Esophagus (tissue), 2 donors: ENCODE measurements at regions not wholly inside any gene's neighbourhood (a gene's known extent, or its start where the extent isn't known, plus 50 kb on each side); places are given as distances from the start of the nearest gene placed in this dataset.

Source experiments
- H3K27ac ChIP-seq, 2 donors: one replicate each; pipeline ENCODE4 v1.5.1; 2013; ENCODE audit warnings: low read depth in 2 of 2, mild to moderate bottlenecking in 2 of 2, inconsistent platforms in 1 of 2, low read length in 1 of 2, moderate library complexity in 1 of 2
- H3K27me3 ChIP-seq, 2 donors: one replicate each; pipeline ENCODE4 v1.6.1; 2013; ENCODE audit warnings: low read length in 2 of 2, control low read depth in 1 of 2, mild to moderate bottlenecking in 1 of 2; ENCODE audit not compliant: insufficient read depth in 2 of 2, control insufficient read depth in 1 of 2
- H3K36me3 ChIP-seq, 2 donors: one replicate each; pipeline ENCODE4 v1.6.1; 2013; ENCODE audit warnings: low read length in 1 of 2; ENCODE audit not compliant: control insufficient read depth in 2 of 2, insufficient read depth in 2 of 2
- H3K4me1 ChIP-seq, 2 donors: one replicate each; pipeline ENCODE4 v1.6.1; 2013; ENCODE audit warnings: low read length in 1 of 2; ENCODE audit not compliant: control insufficient read depth in 2 of 2, insufficient read depth in 2 of 2
- H3K4me3 ChIP-seq, 2 donors: one replicate each; pipeline ENCODE4 v1.5.1; 2013; ENCODE audit warnings: low read length in 2 of 2, mild to moderate bottlenecking in 2 of 2, low read depth in 1 of 2, moderate library complexity in 1 of 2
- H3K9me3 ChIP-seq, 2 donors: one replicate each; pipeline ENCODE4 v1.6.1; 2013; ENCODE audit warnings: mild to moderate bottlenecking in 2 of 2, low read depth in 1 of 2, low read length in 1 of 2, moderate library complexity in 1 of 2; ENCODE audit not compliant: control insufficient read depth in 2 of 2, insufficient read depth in 1 of 2
- WGBS, 2 donors: extraction: QIAGEN DNeasy Blood & Tissue Kit; methylation state at CpG; one replicate each; pipeline ENCODE4 v1.1.7; 2013; 5-methylcytosine and 5-hydroxymethylcytosine counted together
- donor health status: healthy with polysubstance abuse.
- donor health status: Bipolar disorder and iron deficiency.

DNA sequence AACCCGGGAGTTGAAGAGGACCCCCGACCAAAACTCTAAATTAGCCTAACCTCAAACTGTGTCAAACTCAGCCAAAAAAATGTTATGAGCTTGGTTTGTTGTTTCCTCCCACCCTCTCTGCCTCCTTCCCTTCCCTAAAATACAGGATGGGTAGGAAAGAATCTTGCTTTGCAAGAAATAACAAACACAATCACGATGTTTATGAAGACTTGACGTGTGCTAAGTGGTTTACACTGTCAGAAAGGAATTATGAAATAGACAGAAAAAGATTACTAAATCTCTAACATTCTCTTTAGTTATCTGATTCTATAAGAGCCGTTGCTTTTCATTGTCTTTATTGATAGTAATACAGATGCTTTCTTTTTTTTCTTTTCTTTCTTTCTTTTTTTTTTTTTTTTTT lies 285.1 kb downstream of the BMP7 start:
- 59 to 62% methylated on average over 5 of the region's 5 CpGs for WGBS, 2 donors
- H3K27me3 ChIP-seq = no peaks in the 10 kb centered on the region
- no peaks in the 10 kb centered on the region for H3K36me3 ChIP-seq
- H3K9me3 ChIP-seq = peaks cover 0 to 7% of the 10 kb centered on the region in 2 donors
- no peaks in the 10 kb centered on the region for H3K4me1 ChIP-seq
- no peak overlapping the region for H3K27ac ChIP-seq
- no peak overlapping the region for H3K4me3 ChIP-seq

DNA sequence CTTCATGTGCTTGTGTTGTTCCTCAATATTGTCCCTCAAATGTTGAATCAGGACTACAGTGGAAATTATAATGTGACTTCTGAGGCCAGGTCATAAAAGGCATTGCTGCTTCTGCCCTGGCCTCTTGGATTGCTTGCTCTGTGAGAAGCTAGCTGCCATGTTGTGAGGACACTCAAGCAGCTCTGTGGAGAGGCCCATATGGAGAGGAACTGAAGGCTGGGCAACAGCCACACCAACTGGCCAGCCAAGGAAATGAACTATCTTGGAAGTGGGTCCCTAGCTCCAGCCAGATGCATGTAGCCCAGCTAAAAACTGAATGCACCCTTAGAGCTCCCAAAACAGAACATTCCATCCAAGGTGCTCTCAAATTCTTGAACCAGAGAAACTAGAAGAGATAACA lies 282.6 kb downstream of the BMP7 start:
- no peaks in the 10 kb centered on the region for H3K36me3 ChIP-seq
- no peaks in the 10 kb centered on the region for H3K4me1 ChIP-seq
- no peaks in the 10 kb centered on the region for H3K27me3 ChIP-seq
- peaks cover 0 to 7% of the 10 kb centered on the region in 2 donors for H3K9me3 ChIP-seq
- no peak overlapping the region for H3K27ac ChIP-seq
- H3K4me3 ChIP-seq = no peak overlapping the region

GRCh38 chr20:56985066-56985685 lies 281.3 kb downstream of the BMP7 start:
- Histone ChIP-seq H3K27ac (no peak overlapping the region), H3K27me3 (no peaks in the 10 kb centered on the region), H3K9me3 (peaks cover 0 to 7% of the 10 kb centered on the region in 2 donors), H3K36me3 (no peaks in the 10 kb centered on the region), H3K4me1 (no peaks in the 10 kb centered on the region), H3K4me3 (no peak overlapping the region)
- 29 to 42% methylated on average over 2 of the region's 2 CpGs for WGBS, 2 donors

- no peaks in the 10 kb centered on the region for H3K4me1 ChIP-seq
- H3K27me3 ChIP-seq = no peaks in the 10 kb centered on the region
- H3K27ac ChIP-seq = no peak overlapping the region
- peaks cover 0 to 7% of the 10 kb centered on the region in 2 donors for H3K9me3 ChIP-seq
- H3K36me3 ChIP-seq = no peaks in the 10 kb centered on the region
- H3K4me3 ChIP-seq = no peak overlapping the region
- 97 to 100% methylated on average over 1 of the region's 1 CpG for WGBS, 2 donors
These were observed 280.0 kb downstream of the BMP7 start for GRCh38 chr20:56986476-56986875.

- 77 to 90% methylated on average over 12 of the region's 12 CpGs for WGBS, 2 donors
- H3K36me3 ChIP-seq = no peaks in the 10 kb centered on the region
- H3K4me1 ChIP-seq = no peaks in the 10 kb centered on the region
- no peak overlapping the region for H3K4me3 ChIP-seq
- no peaks in the 10 kb centered on the region for H3K27me3 ChIP-seq
- no peak overlapping the region for H3K27ac ChIP-seq
- H3K9me3 ChIP-seq = peaks cover 0 to 7% of the 10 kb centered on the region in 2 donors
These were observed 279.3 kb downstream of the BMP7 start for GRCh38 chr20:56986931-56987720.

- WGBS, 2 donors = 60 to 77% methylated on average over 16 of the region's 16 CpGs
- H3K4me3 ChIP-seq = no peak overlapping the region
- no peak overlapping the region for H3K27ac ChIP-seq
- no peaks in the 10 kb centered on the region for H3K27me3 ChIP-seq
- peaks cover 0 to 7% of the 10 kb centered on the region in 2 donors for H3K9me3 ChIP-seq
- H3K4me1 ChIP-seq = no peaks in the 10 kb centered on the region
- no peaks in the 10 kb centered on the region for H3K36me3 ChIP-seq
These were observed 278.5 kb downstream of the BMP7 start for GRCh38 chr20:56987986-56988385.

GRCh38 chr20:56988446-56988845 lies 278.0 kb downstream of the BMP7 start:
- no peaks in the 10 kb centered on the region for H3K27me3 ChIP-seq
- H3K36me3 ChIP-seq = no peaks in the 10 kb centered on the region
- 77 to 81% methylated on average over 8 of the region's 8 CpGs for WGBS, 2 donors
- no peak overlapping the region for H3K27ac ChIP-seq
- peaks cover 0 to 7% of the 10 kb centered on the region in 2 donors for H3K9me3 ChIP-seq
- no peak overlapping the region for H3K4me3 ChIP-seq
- H3K4me1 ChIP-seq = no peaks in the 10 kb centered on the region

DNA sequence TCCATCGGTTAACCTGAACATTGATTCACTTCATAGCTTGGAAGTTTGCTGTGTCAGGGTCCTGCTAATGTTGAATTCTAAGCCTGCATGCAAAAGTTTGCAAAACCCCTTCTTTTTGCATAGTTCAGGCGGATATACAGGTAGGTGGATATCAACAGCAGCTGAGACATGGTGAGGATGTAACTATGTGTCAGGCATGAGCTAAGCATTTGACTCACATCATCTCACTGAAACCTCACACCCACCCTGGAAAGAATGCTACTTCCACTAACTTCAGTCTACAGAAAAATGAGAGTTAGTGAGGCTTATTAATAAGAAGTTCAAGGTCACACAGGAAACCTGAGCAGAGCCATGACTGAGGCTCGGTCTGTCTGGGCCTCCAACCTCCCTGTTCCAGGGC lies 276.9 kb downstream of the BMP7 start:
- Histone ChIP-seq H3K27ac (no peak overlapping the region), H3K36me3 (no peaks in the 10 kb centered on the region)
- WGBS, 2 donors = 88 to 89% methylated on average over 3 of the region's 3 CpGs

DNA sequence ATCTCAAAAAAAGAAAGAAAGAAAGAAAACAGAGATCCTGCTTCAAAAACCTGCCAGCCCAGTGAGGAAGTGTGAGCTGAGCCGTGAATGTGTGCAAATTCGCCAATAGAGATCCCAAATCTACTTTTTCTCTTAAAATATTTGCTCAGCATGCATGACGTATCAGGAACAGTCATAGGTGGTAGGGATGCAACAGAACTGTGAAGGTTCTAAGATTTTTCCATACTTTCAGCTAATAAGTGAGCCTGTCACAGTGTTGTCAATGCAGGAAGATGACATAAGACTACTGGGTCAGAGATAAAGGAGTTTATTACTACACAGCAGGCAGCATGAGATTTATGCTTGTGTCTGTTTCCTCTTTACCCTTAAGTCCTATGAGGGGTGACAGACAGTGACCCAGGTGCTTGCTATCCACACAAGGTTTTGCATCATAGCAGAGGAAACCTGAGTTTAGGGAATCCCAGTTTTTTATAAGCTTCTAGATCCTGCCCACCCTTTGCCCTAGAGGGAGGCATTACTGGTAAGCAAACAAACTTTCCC lies 273.4 kb downstream of the BMP7 start:
- Histone ChIP-seq H3K36me3 (no peaks in the 10 kb centered on the region), H3K4me3 (no peak overlapping the region), H3K27me3 (no peaks in the 10 kb centered on the region), H3K4me1 (peaks cover 3% of the 10 kb centered on the region in 2 donors), H3K9me3 (peaks cover 0 to under 1% of the 10 kb centered on the region in 2 donors), H3K27ac (no peak overlapping the region)
- WGBS, 2 donors = 85 to 91% methylated on average over 3 of the region's 3 CpGs

More for the DNA sequence above, 276.9 kb downstream of the BMP7 start:
- H3K4me3 ChIP-seq = no peak overlapping the region
- H3K4me1 ChIP-seq = no peaks in the 10 kb centered on the region
- no peaks in the 10 kb centered on the region for H3K27me3 ChIP-seq
- H3K9me3 ChIP-seq = peaks cover 0 to 3% of the 10 kb centered on the region in 2 donors
